WTC11 (cell line): ENCODE measurements at regions not wholly inside any gene's neighbourhood (a gene's known extent, or its start where the extent isn't known, plus 50 kb on each side); places are given as distances from the start of the nearest gene placed in this dataset.

ENCODE experiments used
- ATAC-seq: fragments of 200-7000 bp; cut with Tn5 transposase; 2 replicates; pipeline ENCODE4 v1.10.0; 2021; ENCODE audit warnings: mild to moderate bottlenecking, moderate library complexity
- CTCF ChIA-PET: fragments of 300-600 bp; sonication (Branson Sonifier 250); formaldehyde crosslinking; loops from one replicate; lab custom pipeline; 2021; ENCODE audit warnings: antibody characterized with exemption; lab: Charles Lee
- POLR2A ChIA-PET: fragments of 350-600 bp; sonication (Branson Sonifier 250); formaldehyde crosslinking; loops from one replicate; lab custom pipeline; 2021; ENCODE audit warnings: antibody characterized with exemption; lab: Charles Lee
- DNase-seq: peaks from one replicate; pipeline ENCODE4 v3.0.0; 2021; ENCODE audit warnings: low spot score
- H3K27ac Mint-ChIP-seq: 2 replicates; pipeline ENCODE4 v1.8.0; 2021; ENCODE audit warnings: mixed read lengths
- H3K27me3 Mint-ChIP-seq: 2 replicates; pipeline ENCODE4 v1.8.0; 2021; ENCODE audit warnings: low read depth, mild to moderate bottlenecking, moderate library complexity, mixed read lengths
- H3K36me3 Mint-ChIP-seq: 2 replicates; pipeline ENCODE4 v1.8.0; 2021; ENCODE audit warnings: mixed read lengths
- H3K4me1 Mint-ChIP-seq: 2 replicates; pipeline ENCODE4 v1.8.0; 2022; ENCODE audit warnings: mixed read lengths
- H3K4me3 Mint-ChIP-seq: 2 replicates; pipeline ENCODE4 v1.8.0; 2021; ENCODE audit warnings: mild to moderate bottlenecking, moderate library complexity, mixed read lengths
- H3K9me3 Mint-ChIP-seq: 2 replicates; pipeline ENCODE4 v1.8.0; 2021; ENCODE audit warnings: mixed read lengths
- ATF1 ChIP-seq: sonication (generic); formaldehyde crosslinking; IDR thresholded peaks from 2 replicates; pipeline ENCODE4 v1.8.1; 2023; ENCODE audit warnings: mild to moderate bottlenecking, moderate library complexity, missing genetic modification reagents
- ELF4 ChIP-seq: sonication (generic); formaldehyde crosslinking; IDR thresholded peaks from 2 replicates; pipeline ENCODE4 v1.8.1; 2022; ENCODE audit warnings: low read depth, mild to moderate bottlenecking, moderate library complexity, missing genetic modification reagents
- EMX1 ChIP-seq: fragments of 250-450 bp; sonication (Bioruptor Pico); IDR thresholded peaks from 2 replicates; pipeline ENCODE4 v1.8.0; 2021; ENCODE audit warnings: mild to moderate bottlenecking
- ESRRA ChIP-seq: sonication (generic); formaldehyde crosslinking; IDR thresholded peaks from 2 replicates; pipeline ENCODE4 v1.8.1; 2022; ENCODE audit warnings: mild to moderate bottlenecking, missing genetic modification reagents, borderline replicate concordance
- FOXJ3 ChIP-seq: sonication (generic); formaldehyde crosslinking; IDR thresholded peaks from 2 replicates; pipeline ENCODE4 v1.9.0; 2021; ENCODE audit warnings: missing genetic modification reagents, mild to moderate bottlenecking, borderline replicate concordance
- GRHL2 ChIP-seq: fragments of 250-450 bp; sonication (Bioruptor Pico); IDR thresholded peaks from 2 replicates; pipeline ENCODE4 v1.8.0; 2022; ENCODE audit warnings: mild to moderate bottlenecking, moderate library complexity; ENCODE audit not compliant: insufficient replicate concordance, severe bottlenecking
- JAZF1 ChIP-seq: fragments of 250-450 bp; sonication (Bioruptor Pico); IDR thresholded peaks from 2 replicates; pipeline ENCODE4 v1.9.0; 2021; ENCODE audit warnings: moderate library complexity, mild to moderate bottlenecking, inconsistent platforms
- ZNF138 ChIP-seq: sonication (generic); formaldehyde crosslinking; conservative IDR thresholded peaks from 2 replicates; pipeline ENCODE4 v1.8.1; 2022; ENCODE audit warnings: mild to moderate bottlenecking, moderate library complexity, missing genetic modification reagents
- TF ChIP-seq, protein P1 (sequence below): fragments of 250-450 bp; sonication (Bioruptor Pico); IDR thresholded peaks from 2 replicates; pipeline ENCODE4 v2.1.2; 2022; ENCODE audit warnings: mild to moderate bottlenecking, moderate library complexity
- TF ChIP-seq, protein P2 (sequence below): sonication (generic); formaldehyde crosslinking; IDR thresholded peaks from 2 replicates; pipeline ENCODE4 v1.8.0; 2022; ENCODE audit warnings: missing genetic modification reagents
- TF ChIP-seq, protein P3 (sequence below): sonication (generic); formaldehyde crosslinking; IDR thresholded peaks from 2 replicates; pipeline ENCODE4 v1.8.0; 2022; ENCODE audit warnings: mild to moderate bottlenecking, missing genetic modification reagents
- TF ChIP-seq, protein P4 (sequence below): sonication (generic); formaldehyde crosslinking; IDR thresholded peaks from 2 replicates; pipeline ENCODE4 v1.8.1; 2023; ENCODE audit warnings: mild to moderate bottlenecking, missing genetic modification reagents, moderate library complexity
- TF ChIP-seq, protein P5 (sequence below): sonication (generic); formaldehyde crosslinking; IDR thresholded peaks from 2 replicates; pipeline ENCODE4 v1.8.0; 2023; ENCODE audit warnings: missing genetic modification reagents
- TF ChIP-seq, protein P6 (sequence below): sonication (generic); formaldehyde crosslinking; IDR thresholded peaks from 2 replicates; pipeline ENCODE4 v1.8.1; 2023; ENCODE audit warnings: mild to moderate bottlenecking, missing genetic modification reagents, moderate library complexity
- TF ChIP-seq, protein P7 (sequence below): sonication (generic); formaldehyde crosslinking; IDR thresholded peaks from 2 replicates; pipeline ENCODE4 v1.8.1; 2023; ENCODE audit warnings: mild to moderate bottlenecking, missing genetic modification reagents
- TF ChIP-seq, protein P8 (sequence below): sonication (generic); formaldehyde crosslinking; IDR thresholded peaks from 2 replicates; pipeline ENCODE4 v1.8.1; 2022; ENCODE audit warnings: low read depth, missing genetic modification reagents, borderline replicate concordance
- TF ChIP-seq, protein P9 (sequence below): sonication (generic); formaldehyde crosslinking; conservative IDR thresholded peaks from 2 replicates; pipeline ENCODE4 v1.8.1; 2022; ENCODE audit warnings: mild to moderate bottlenecking, missing genetic modification reagents
- TF ChIP-seq, protein P10 (sequence below): sonication (generic); formaldehyde crosslinking; IDR thresholded peaks from 2 replicates; pipeline ENCODE4 v1.8.1; 2022; ENCODE audit warnings: mild to moderate bottlenecking, moderate library complexity, missing genetic modification reagents
- TF ChIP-seq, protein P11 (sequence below): sonication (generic); formaldehyde crosslinking; IDR thresholded peaks from 2 replicates; pipeline ENCODE4 v1.8.1; 2022; ENCODE audit warnings: missing genetic modification reagents, borderline replicate concordance

DNA sequence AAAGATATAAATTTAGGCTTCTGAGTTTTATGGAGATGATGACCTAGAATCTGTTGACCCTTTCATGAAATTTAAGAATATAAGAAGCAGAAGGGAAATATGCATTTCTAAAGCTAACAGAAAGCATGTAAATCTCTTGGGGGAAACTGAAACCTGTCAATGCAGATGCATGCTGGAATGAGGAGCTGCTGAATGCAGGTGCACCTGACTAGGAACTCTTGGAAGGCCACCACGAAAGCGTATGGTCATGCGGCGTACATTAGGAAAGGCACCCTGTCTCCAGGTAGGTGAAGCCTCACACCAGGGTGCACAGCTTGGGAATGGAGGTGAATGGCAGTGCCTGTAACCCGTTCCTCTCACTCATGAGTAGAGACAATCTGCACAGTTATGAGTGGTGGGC lies 309.7 kb downstream of the SEC16B start (continued):
- no peak for TF ChIP-seq GRHL2 (CRISPR knock-in tag)

DNA sequence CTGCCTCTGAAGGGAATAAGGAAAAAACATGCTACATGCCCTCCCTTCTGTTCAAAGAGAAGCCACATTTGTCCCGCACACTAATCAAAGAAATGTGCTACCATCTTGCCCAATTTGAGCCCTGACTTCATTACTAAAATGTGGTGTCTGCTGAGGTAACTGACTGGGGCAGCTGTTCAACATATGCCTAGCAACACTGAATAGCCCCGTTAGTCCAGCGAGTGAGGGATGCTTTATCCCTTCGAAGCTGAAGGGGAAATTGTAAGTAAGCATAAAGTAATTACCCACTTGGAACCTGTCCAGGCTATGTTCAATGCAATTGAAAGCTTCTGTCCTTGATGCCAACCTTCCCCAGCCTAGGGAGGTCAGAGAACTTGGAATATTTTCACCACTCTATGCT lies 310.6 kb downstream of the SEC16B start:
- TF ChIP-seq, protein P1, sequence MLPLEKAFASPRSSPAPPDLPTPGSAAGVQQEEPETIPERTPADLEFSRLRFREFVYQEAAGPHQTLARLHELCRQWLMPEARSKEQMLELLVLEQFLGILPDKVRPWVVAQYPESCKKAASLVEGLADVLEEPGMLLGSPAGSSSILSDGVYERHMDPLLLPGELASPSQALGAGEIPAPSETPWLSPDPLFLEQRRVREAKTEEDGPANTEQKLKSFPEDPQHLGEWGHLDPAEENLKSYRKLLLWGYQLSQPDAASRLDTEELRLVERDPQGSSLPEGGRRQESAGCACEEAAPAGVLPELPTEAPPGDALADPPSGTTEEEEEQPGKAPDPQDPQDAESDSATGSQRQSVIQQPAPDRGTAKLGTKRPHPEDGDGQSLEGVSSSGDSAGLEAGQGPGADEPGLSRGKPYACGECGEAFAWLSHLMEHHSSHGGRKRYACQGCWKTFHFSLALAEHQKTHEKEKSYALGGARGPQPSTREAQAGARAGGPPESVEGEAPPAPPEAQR (CRISPR knock-in tag), result no peak
- TF ChIP-seq ATF1 (no peak), FOXJ3 (CRISPR knock-in tag) (no peak), ESRRA (CRISPR knock-in tag) (no peak), JAZF1 (CRISPR knock-in tag) (no peak), EMX1 (CRISPR knock-in tag) (no peak), ZNF138 (no peak), ELF4 (no peak)
- TF ChIP-seq, protein P2, sequence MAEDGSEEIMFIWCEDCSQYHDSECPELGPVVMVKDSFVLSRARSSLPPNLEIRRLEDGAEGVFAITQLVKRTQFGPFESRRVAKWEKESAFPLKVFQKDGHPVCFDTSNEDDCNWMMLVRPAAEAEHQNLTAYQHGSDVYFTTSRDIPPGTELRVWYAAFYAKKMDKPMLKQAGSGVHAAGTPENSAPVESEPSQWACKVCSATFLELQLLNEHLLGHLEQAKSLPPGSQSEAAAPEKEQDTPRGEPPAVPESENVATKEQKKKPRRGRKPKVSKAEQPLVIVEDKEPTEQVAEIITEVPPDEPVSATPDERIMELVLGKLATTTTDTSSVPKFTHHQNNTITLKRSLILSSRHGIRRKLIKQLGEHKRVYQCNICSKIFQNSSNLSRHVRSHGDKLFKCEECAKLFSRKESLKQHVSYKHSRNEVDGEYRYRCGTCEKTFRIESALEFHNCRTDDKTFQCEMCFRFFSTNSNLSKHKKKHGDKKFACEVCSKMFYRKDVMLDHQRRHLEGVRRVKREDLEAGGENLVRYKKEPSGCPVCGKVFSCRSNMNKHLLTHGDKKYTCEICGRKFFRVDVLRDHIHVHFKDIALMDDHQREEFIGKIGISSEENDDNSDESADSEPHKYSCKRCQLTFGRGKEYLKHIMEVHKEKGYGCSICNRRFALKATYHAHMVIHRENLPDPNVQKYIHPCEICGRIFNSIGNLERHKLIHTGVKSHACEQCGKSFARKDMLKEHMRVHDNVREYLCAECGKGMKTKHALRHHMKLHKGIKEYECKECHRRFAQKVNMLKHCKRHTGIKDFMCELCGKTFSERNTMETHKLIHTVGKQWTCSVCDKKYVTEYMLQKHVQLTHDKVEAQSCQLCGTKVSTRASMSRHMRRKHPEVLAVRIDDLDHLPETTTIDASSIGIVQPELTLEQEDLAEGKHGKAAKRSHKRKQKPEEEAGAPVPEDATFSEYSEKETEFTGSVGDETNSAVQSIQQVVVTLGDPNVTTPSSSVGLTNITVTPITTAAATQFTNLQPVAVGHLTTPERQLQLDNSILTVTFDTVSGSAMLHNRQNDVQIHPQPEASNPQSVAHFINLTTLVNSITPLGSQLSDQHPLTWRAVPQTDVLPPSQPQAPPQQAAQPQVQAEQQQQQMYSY (CRISPR knock-in tag), result no peak
- TF ChIP-seq, protein P3, sequence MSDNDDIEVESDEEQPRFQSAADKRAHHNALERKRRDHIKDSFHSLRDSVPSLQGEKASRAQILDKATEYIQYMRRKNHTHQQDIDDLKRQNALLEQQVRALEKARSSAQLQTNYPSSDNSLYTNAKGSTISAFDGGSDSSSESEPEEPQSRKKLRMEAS (CRISPR knock-in tag), result no peak
- TF ChIP-seq, protein P4, sequence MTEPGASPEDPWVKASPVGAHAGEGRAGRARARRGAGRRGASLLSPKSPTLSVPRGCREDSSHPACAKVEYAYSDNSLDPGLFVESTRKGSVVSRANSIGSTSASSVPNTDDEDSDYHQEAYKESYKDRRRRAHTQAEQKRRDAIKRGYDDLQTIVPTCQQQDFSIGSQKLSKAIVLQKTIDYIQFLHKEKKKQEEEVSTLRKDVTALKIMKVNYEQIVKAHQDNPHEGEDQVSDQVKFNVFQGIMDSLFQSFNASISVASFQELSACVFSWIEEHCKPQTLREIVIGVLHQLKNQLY (CRISPR knock-in tag), result no peak
- TF ChIP-seq, protein P5, sequence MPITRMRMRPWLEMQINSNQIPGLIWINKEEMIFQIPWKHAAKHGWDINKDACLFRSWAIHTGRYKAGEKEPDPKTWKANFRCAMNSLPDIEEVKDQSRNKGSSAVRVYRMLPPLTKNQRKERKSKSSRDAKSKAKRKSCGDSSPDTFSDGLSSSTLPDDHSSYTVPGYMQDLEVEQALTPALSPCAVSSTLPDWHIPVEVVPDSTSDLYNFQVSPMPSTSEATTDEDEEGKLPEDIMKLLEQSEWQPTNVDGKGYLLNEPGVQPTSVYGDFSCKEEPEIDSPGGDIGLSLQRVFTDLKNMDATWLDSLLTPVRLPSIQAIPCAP, result no peak
- TF ChIP-seq, protein P6, sequence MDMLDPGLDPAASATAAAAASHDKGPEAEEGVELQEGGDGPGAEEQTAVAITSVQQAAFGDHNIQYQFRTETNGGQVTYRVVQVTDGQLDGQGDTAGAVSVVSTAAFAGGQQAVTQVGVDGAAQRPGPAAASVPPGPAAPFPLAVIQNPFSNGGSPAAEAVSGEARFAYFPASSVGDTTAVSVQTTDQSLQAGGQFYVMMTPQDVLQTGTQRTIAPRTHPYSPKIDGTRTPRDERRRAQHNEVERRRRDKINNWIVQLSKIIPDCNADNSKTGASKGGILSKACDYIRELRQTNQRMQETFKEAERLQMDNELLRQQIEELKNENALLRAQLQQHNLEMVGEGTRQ (CRISPR knock-in tag), result no peak
- TF ChIP-seq, protein P7, sequence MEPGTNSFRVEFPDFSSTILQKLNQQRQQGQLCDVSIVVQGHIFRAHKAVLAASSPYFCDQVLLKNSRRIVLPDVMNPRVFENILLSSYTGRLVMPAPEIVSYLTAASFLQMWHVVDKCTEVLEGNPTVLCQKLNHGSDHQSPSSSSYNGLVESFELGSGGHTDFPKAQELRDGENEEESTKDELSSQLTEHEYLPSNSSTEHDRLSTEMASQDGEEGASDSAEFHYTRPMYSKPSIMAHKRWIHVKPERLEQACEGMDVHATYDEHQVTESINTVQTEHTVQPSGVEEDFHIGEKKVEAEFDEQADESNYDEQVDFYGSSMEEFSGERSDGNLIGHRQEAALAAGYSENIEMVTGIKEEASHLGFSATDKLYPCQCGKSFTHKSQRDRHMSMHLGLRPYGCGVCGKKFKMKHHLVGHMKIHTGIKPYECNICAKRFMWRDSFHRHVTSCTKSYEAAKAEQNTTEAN, result no peak
- TF ChIP-seq, protein P8, sequence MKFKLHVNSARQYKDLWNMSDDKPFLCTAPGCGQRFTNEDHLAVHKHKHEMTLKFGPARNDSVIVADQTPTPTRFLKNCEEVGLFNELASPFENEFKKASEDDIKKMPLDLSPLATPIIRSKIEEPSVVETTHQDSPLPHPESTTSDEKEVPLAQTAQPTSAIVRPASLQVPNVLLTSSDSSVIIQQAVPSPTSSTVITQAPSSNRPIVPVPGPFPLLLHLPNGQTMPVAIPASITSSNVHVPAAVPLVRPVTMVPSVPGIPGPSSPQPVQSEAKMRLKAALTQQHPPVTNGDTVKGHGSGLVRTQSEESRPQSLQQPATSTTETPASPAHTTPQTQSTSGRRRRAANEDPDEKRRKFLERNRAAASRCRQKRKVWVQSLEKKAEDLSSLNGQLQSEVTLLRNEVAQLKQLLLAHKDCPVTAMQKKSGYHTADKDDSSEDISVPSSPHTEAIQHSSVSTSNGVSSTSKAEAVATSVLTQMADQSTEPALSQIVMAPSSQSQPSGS (CRISPR knock-in tag), result no peak
- TF ChIP-seq, protein P9, sequence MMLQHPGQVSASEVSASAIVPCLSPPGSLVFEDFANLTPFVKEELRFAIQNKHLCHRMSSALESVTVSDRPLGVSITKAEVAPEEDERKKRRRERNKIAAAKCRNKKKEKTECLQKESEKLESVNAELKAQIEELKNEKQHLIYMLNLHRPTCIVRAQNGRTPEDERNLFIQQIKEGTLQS (CRISPR knock-in tag), result no peak
- TF ChIP-seq, protein P10, sequence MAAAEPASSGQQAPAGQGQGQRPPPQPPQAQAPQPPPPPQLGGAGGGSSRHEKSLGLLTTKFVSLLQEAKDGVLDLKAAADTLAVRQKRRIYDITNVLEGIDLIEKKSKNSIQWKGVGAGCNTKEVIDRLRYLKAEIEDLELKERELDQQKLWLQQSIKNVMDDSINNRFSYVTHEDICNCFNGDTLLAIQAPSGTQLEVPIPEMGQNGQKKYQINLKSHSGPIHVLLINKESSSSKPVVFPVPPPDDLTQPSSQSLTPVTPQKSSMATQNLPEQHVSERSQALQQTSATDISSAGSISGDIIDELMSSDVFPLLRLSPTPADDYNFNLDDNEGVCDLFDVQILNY, result no peak
- TF ChIP-seq, protein P11, sequence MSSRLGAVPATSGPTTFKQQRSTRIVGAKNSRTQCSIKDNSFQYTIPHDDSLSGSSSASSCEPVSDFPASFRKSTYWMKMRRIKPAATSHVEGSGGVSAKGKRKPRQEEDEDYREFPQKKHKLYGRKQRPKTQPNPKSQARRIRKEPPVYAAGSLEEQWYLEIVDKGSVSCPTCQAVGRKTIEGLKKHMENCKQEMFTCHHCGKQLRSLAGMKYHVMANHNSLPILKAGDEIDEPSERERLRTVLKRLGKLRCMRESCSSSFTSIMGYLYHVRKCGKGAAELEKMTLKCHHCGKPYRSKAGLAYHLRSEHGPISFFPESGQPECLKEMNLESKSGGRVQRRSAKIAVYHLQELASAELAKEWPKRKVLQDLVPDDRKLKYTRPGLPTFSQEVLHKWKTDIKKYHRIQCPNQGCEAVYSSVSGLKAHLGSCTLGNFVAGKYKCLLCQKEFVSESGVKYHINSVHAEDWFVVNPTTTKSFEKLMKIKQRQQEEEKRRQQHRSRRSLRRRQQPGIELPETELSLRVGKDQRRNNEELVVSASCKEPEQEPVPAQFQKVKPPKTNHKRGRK (CRISPR knock-in tag), result no peak
- TF ChIP-seq, all 79 proteins: peak for 0
- ChIA-PET POLR2A (no interaction called here), CTCF (no interaction called here)
- no peak overlapping the region for H3K27ac Mint-ChIP-seq
- peaks cover 17% of the 10 kb centered on the region for H3K9me3 Mint-ChIP-seq
- H3K4me1 Mint-ChIP-seq, result peaks cover 12% of the 10 kb centered on the region
- no peak for DNase-seq
- H3K36me3 Mint-ChIP-seq, result peaks cover 5% of the 10 kb centered on the region; the same call in 1 of the 2 replicates
- H3K27me3 Mint-ChIP-seq, result no peaks in the 10 kb centered on the region; the same call in 1 of the 2 replicates
- no peak overlapping the region for H3K4me3 Mint-ChIP-seq
- no peak for ATAC-seq
